ENCODE measurements at regions not wholly inside any gene's neighbourhood (a gene's known extent, or its start where the extent isn't known, plus 50 kb on each side); places are given as distances from the start of the nearest gene placed in this dataset.

GRCh38 chr2:139819273-139819796 is 1039.1 kb upstream of the NXPH2 start (continued):
- TF ChIP-seq ATF3 (IDR thresholded peaks at IDR 0.05): no peak
- TF ChIP-seq ATF3 (CRISPR knock-in tag; conservative IDR thresholded peaks at IDR 0.05): no peak
- TF ChIP-seq SP2 (IDR thresholded peaks at IDR 0.05; ENCODE audit: extremely low read depth, low read depth, low read length, poor library complexity, severe bottlenecking): no peak

- H3K27ac ChIP-seq (ENCODE audit: extremely low read depth, low read depth, low read length): no peak overlapping the region
- H3K9me1 ChIP-seq (ENCODE audit: control insufficient read depth, insufficient read depth, low read length): no peaks in the 10 kb centered on the region
- no peak overlapping the region for H3K4me3 ChIP-seq
- H4K20me1 ChIP-seq (replicated peaks; ENCODE audit: control insufficient read depth, insufficient read depth, low read length): no peaks in the 10 kb centered on the region
- H3K4me2 ChIP-seq (ENCODE audit: insufficient read depth, low read length): no peak overlapping the region
- H3K9me3 ChIP-seq (replicated peaks; ENCODE audit: control insufficient read depth, insufficient read depth, low read depth, low read length): no peaks in the 10 kb centered on the region; the same call in 1 of the 2 replicates
- no peak for DNase-seq (ENCODE audit: extremely low read depth in 1 of 4, low spot score in 3 of 4)
- H3K36me3 ChIP-seq (ENCODE audit: control insufficient read depth, insufficient read depth, low read length): no peaks in the 10 kb centered on the region
- H3K9ac ChIP-seq (ENCODE audit: insufficient read depth in 1 of 2, low read depth in 2 of 2, low read length in 2 of 2): no peak overlapping the region
- ChIA-PET POLR2A (no interaction called here), CTCF (ENCODE audit: low intra/inter-chr PET ratio) (no interaction called here)
- H2AFZ ChIP-seq (ENCODE audit: low read depth, low read length): no peak overlapping the region
- no peaks in the 10 kb centered on the region for H3K79me2 ChIP-seq (ENCODE audit: control insufficient read depth, insufficient read depth, low read length)
- no peak for ATAC-seq
- BruUV-seq (replicated peaks): no TSS peak
- no peaks in the 10 kb centered on the region for H3K4me1 ChIP-seq (replicated peaks in 1 of 2; ENCODE audit: control insufficient read depth in 2 of 2, insufficient read depth in 2 of 2, low read length in 2 of 2)
- FAIRE-seq: no peak
- in situ Hi-C loops (cut with MboI) (no loop called here), intact Hi-C loops (cut with micrococcal nuclease) (no loop called here)
- TF ChIP-seq ZNF274 (IDR thresholded peaks at IDR 0.05; ENCODE audit: borderline replicate concordance, low read depth, low read length): no peak
- TF ChIP-seq ZNF3 (CRISPR knock-in tag; IDR thresholded peaks at IDR 0.05): no peak
- no peak for TF ChIP-seq FOXP4 (CRISPR knock-in tag; IDR thresholded peaks at IDR 0.05; ENCODE audit: borderline replicate concordance)
- no peaks in the 10 kb centered on the region for H3K27me3 ChIP-seq (ENCODE audit: control insufficient read depth in 2 of 2, insufficient read depth in 2 of 2, low read length in 2 of 2)
- 0% methylated on average over 2 of the region's 2 CpGs for WGBS (ENCODE audit: insufficient coverage, low coverage, missing lambda C conversion rate)
These were observed 1034.3 kb upstream of the NXPH2 start for GRCh38 chr2:139814458-139814857.
